T-helper 2 cell (primary cell): ENCODE measurements at regions not wholly inside any gene's neighbourhood (a gene's known extent, or its start where the extent isn't known, plus 50 kb on each side); places are given as distances from the start of the nearest gene placed in this dataset.
A peak's percentile ranks its signal among the peaks of the same experiment; 100 is the strongest.

Experiments used
- DNase-seq, 5 experiments: peaks; one replicate each; pipeline versions ENCODE4 v3.0.0 to v3.0.0-alpha.2; 2012 to 2022

DNA sequence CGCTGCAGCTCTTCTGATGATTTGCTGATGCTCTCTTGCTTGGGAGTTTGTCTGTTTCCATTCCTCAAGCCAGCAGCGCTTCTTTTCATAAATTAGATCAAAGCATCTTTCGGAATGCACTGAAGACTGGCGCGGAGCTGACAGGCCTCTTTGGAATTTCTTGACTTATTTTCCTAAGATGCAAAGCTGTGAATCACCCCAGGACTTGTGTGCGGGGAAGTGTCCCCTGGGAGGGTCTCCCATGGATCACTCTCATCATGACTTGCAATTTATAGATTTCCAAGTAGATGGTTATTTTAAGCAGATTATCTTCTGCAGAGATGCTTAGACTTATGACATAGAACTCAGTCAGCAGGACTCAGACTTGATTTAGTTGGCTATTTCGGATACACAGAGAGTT is 467.2 kb downstream of the TCERG1L start:
- no peak for DNase-seq

GRCh38 chr10:130847170-130847569 is 464.4 kb downstream of the TCERG1L start:
- DNase-seq: no peak

DNA sequence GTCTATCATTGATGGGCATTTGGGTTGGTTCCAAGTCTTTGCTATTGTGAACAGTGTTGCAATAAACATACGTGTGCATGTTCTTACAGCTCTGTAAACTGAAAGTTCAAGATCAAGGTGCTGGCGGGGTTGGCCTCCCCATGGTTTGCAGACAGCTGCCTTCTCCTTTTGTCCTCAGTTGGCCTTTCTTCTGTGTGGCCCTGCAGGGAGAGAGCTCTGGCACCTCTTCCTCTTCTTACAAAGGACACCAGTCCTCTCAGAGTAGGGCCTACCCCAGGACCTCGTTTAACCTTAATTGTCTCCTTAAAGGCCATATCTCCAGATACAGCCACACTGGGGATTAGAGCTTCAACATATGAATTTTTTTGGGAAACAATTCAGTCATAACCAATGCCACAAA is 462.7 kb downstream of the TCERG1L start:
- DNase-seq: no peak

- no peak for DNase-seq
Observed at GRCh38 chr10:130854151-130854550, 457.4 kb downstream of the TCERG1L start.

DNA sequence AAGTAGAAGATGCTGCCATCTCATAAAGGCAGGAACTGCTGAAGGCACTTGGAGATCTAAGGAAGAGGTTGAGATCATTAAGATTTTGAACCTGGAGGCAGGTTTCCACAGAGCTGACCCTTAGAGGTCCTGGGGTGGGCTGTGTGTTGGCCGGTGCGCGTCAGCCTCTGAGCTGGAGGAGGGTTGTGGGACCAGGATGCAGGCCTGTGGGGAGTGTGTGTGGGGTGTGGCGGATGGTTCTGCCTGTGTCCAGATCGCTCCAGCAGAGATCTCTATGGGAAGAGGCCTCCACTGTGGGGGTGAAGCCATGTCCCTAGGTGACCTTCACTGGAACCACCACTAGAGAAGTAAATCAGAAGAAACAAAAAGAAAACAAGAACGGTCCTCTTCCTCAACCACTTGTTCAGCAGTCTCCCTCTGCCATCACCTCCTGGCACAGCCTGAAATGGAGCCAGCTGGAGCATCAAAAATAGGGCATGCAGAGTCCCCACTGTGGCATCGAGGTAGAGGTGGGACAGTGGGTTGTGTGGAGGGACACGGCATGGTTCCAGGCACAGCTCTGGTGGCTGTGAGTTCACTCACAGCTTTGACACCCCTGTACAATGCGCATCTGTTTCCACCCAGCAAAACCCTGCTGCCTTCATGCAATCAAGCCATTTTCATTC is 453.8 kb downstream of the TCERG1L start:
- no peak for DNase-seq

- DNase-seq: no peak
Observed at GRCh38 chr10:130858626-130859025, 452.9 kb downstream of the TCERG1L start.

DNA sequence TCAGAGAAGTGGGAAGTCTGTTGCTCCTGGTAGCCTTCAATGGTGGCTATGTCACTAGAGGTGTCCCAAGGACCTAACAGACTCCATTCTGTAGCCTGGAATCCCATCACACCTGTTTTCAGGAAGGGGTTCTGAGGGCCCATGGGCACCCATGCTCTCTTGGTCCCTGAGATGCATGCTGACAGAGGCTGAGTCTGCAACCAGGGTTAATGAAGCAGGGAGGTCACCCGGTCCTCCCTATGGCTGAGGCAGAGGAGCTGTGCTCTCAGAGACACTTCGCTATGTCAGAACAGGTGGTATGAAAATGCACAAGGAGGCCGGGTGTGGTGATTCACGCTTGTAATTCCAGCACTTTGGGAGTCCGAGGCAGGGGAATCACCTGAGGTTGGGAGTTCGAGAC is 452.1 kb downstream of the TCERG1L start:
- no peak for DNase-seq

- DNase-seq: no peak
Observed at GRCh38 chr10:130862122-130862521, 449.4 kb downstream of the TCERG1L start.

- no peak for DNase-seq
Observed at GRCh38 chr10:130862626-130863025, 448.9 kb downstream of the TCERG1L start.

GRCh38 chr10:130863044-130863443 is 448.5 kb downstream of the TCERG1L start:
- no peak for DNase-seq

- no peak for DNase-seq
Observed at GRCh38 chr10:130864961-130865818, 446.3 kb downstream of the TCERG1L start.

DNA sequence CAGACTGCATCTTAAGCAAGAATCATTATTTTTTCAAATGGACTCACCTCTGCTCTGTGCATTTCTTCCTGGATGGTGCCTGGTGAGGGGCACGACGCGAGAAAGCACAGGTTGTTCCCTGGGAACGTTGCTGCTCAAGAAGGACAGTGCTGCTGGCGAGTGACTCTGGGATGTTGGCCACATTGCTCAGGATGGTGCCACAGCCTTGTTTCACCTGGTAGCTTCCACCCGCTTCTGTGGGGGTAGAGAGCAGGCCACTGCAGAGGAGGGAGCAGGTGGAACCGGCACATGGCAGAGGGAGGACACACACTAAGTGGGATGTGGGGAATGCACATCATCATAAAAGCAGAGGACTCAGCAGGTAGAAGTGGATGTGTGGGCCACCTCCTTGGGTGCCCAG is 444.7 kb downstream of the TCERG1L start:
- no peak for DNase-seq

GRCh38 chr10:130867446-130868194 is 443.9 kb downstream of the TCERG1L start:
- no peak for DNase-seq

DNA sequence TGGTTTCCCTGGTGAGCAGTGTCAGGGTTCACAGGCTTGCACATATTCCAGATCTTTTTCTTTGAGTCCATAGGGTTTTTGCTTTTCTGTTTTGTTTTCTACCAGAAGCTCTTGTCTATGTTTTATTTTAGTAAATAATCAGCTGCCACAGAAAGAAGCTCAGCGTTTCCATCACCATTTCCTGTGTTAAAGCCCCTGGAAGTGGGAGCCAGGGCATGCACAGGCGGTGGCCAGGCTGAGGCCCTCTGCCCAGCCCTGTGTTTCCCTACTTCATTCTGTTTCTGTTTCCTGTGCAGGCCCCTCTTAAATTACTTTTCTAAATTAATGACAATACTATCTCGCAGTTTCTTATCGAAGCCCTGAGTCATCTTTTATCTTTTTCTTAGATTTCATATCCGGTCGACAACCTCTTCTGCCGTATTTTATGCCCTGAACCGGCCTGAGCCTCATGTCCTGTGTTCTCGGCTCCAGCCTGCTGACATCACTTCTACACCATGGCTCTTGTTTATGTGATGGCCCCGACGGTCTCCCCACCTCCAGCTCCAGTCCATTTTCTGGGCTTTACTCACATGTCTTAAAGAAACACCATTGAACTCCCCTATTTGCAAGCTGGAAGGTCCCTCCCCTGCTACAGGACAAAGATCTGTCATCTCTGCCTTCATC is 442.2 kb downstream of the TCERG1L start:
- no peak for DNase-seq

- DNase-seq: no peak
Observed at GRCh38 chr10:130871406-130871805, 440.1 kb downstream of the TCERG1L start.

DNA sequence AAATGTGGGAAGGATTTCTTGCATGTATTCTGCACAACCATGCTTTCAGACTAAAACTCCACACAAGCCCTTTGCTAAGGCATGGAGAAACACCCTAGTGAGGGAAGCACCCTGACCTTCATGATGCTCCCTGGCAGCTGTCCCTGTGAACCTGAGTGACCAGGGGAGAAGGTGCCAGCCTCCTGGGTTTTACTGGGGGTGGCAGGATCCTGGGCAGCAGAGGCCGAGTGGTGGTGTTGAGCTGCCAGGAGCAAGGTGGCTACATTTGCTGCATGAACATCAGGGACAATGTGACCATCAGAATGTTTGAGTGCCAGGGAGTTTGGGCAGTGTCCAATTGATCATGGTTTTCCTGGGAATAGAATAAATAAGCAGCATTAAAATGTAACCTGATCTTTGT is 437.9 kb downstream of the TCERG1L start:
- DNase-seq: no peak

DNA sequence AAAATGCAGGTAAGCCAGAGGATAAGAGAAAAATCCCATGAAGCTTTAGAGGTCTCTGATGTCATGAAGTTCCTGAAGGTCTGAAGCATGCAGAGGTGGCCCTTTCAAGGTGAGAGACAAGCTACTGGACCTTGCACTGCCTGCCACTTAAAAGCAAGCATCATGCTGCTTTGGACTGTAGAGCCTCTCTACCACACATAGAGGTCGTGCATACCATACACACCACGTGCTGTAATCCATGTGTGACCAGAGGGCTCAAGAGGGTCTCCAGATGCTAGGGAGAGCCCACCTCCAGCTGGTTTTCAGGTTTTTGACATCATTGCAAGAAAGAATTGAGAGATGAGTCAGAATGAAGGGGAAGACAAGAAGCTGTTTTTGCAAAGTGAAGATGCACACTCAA is 436.4 kb downstream of the TCERG1L start:
- DNase-seq: no peak

DNA sequence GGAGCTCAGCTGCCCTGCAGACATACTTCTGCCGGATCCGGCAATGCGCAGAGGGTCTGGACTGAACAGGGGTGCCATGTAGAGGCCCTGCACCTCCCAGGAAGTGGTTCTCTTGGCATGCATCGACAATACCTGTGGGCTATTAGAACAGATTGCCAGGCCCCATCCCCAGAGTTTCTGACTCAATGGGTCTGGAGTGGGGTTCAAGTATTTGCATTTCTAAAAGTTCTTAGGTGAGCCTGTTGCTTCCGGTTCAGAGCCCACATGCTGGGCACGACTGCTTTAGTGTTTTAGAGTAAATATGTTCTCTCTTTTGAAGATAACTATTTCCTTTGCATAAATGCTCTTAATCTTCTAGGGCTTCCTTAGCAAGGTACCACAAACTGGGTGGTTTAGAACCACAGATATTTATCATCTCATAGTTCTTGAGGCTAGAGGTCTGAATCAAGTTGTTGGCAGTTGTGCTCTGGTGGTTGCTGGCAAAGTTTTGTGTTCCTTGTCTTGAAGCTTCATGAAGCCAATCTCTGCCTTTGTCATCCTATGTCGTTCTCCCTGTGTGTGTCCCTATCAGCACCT is 435.5 kb downstream of the TCERG1L start:
- DNase-seq: peak in 1 of 5 experiments; percentile 58

DNA sequence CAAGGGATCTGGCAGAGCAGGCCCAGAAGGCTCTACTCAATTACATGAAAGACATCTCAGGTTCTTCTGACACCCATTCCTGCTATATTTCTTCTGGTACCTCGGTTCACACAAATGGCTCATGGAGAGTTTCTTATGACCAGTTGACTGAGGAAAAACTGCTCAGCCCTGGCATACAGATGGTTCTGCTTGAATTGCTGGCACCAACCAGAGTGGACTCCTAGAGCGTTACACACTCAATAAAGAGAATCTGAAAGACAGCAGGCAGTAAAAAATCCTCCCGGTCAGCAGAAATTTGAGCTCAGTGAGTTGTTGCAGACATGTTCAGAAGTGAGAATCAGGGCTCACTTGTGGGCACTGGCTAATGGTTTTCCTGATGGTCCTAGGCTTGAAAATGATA is 434.4 kb downstream of the TCERG1L start:
- DNase-seq: no peak

DNA sequence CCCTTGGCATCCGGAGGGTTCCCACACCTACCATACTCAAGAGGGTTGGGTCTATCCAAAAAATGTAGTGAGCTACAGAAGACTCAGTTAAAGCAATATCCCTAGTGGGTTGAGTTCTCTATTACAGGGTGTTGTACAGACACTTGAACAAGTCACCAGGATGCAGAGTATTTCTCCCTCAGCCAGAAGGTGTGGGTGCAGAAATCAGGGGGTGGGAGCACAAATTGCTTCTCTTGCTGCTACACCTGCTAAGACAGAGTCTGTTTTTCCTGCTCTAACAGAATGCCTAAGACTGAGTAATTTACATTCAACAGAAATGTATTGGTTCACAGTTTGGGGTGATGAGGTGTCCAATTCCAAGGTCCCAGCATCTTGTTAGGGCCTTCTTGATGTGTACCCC is 433.4 kb downstream of the TCERG1L start:
- no peak for DNase-seq

GRCh38 chr10:130882906-130883305 is 428.6 kb downstream of the TCERG1L start:
- no peak for DNase-seq

DNA sequence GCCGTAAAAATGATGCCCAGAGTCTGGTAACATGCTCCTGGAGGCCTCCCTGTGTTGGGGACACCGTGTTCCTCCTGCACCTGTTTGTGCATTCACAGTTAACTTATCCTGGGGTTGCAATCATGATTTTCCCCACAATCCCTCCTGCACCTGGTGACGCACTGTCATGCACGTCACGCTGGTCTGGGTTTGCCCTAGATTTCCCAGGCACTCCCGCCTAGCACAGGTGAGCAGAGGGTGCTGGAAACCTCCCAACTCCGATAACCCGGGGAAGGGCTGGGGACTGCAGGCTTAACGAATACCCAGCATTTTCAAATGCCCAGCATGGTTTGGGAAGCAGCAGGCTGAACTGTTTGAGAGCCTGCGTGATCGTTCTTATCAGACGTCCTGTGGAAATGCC is 427.1 kb downstream of the TCERG1L start:
- no peak for DNase-seq
